ENCODE measurements at regions not wholly inside any gene's neighbourhood (a gene's known extent, or its start where the extent isn't known, plus 50 kb on each side); places are given as distances from the start of the nearest gene placed in this dataset.

GRCh38 chr10:78901694-78902093, 167.1 kb upstream of the ZMIZ1 start:
- POLR2A ChIA-PET, result no interaction called here
- intact Hi-C loops (cut with micrococcal nuclease), result no loop called here
- H2AFZ ChIP-seq (ENCODE audit: low read depth, low read length, poor library complexity, severe bottlenecking), result no peak overlapping the region
- H3K9me2 ChIP-seq (ENCODE audit: insufficient read depth), result no peaks in the 10 kb centered on the region
- no peaks in the 10 kb centered on the region for H3K4me1 ChIP-seq (ENCODE audit: control insufficient read depth in 1 of 2, insufficient read depth in 2 of 2, low read length in 2 of 2)
- H3K4me2 ChIP-seq (ENCODE audit: low read length), result no peak overlapping the region
- RAD21 ChIA-PET (ENCODE audit: low non-redundant PET in 1 of 2, low total read pairs in 2 of 2, uncharacterized antibody in 2 of 2, unreplicated experiment in 2 of 2), result no interaction called here
- no TSS peak for BruUV-seq (replicated peaks)
- TF ChIP-seq FOSL1 (IDR thresholded peaks at IDR 0.05; ENCODE audit: low read depth), result no peak
- TF ChIP-seq ATF3 (IDR thresholded peaks at IDR 0.05), result no peak
- no peak for TF ChIP-seq TCF7L2 (IDR thresholded peaks at IDR 0.05; ENCODE audit: borderline replicate concordance, extremely low read depth, insufficient read depth, insufficient read length)
- TF ChIP-seq SP1 (IDR thresholded peaks at IDR 0.05; ENCODE audit: low read depth), result no peak
- TF ChIP-seq POLR2A (IDR thresholded peaks at IDR 0.05; ENCODE audit: borderline replicate concordance, extremely low read depth, insufficient read depth, insufficient read length), result no peak
- no peak for TF ChIP-seq ZNF274 (IDR thresholded peaks at IDR 0.05; ENCODE audit: low read depth, low read length)
- no peak for TF ChIP-seq CEBPB (IDR thresholded peaks at IDR 0.05; ENCODE audit: low read depth)
- no peak for TF ChIP-seq YY1 (IDR thresholded peaks at IDR 0.05; ENCODE audit: extremely low read depth, insufficient replicate concordance, low read depth, low read length)
- TF ChIP-seq REST (IDR thresholded peaks at IDR 0.05; ENCODE audit: low read depth), result no peak
- ATAC-seq (no peak), DNase-seq (ENCODE audit: low read depth, low spot score) (no peak)
- no peaks in the 10 kb centered on the region for H4K20me1 ChIP-seq (ENCODE audit: insufficient read depth)
- H3K9me3 ChIP-seq (ENCODE audit: control insufficient read depth in 1 of 2, insufficient read depth in 1 of 2, low read depth in 1 of 2, low read length in 2 of 2), result no peaks in the 10 kb centered on the region
- no peaks in the 10 kb centered on the region for H3K27me3 ChIP-seq (ENCODE audit: insufficient read depth, low read length)
- H3K4me3 ChIP-seq (replicated peaks in 1 of 2; ENCODE audit: low read depth in 1 of 2, low read length in 2 of 2), result no peak overlapping the region
- H3K9ac ChIP-seq (ENCODE audit: low read length), result no peak overlapping the region
- H3K36me3 ChIP-seq (ENCODE audit: control insufficient read depth in 1 of 2, insufficient read depth in 2 of 2, low read length in 2 of 2), result no peaks in the 10 kb centered on the region
- CTCF ChIA-PET, result no interaction called here
- no peaks in the 10 kb centered on the region for H3K79me2 ChIP-seq (ENCODE audit: insufficient read depth, low read length)
- H3K27ac ChIP-seq (ENCODE audit: low read depth, low read length), result no peak overlapping the region

Data from HCT116 (cell line).